C4-2B (cell line): ENCODE measurements at regions not wholly inside any gene's neighbourhood (a gene's known extent, or its start where the extent isn't known, plus 50 kb on each side); places are given as distances from the start of the nearest gene placed in this dataset.

Experiments
- H3K27ac ChIP-seq: fragments of 450-650 bp; 2 replicates; pipeline ENCODE4 v1.5.1; 2017
- ZFX ChIP-seq: fragments of 450-650 bp; IDR thresholded peaks from 2 replicates; pipeline ENCODE4 v1.6.1; 2017
- TF ChIP-seq, protein P1 (sequence below): fragments of 450-650 bp; conservative IDR thresholded peaks from 2 replicates; pipeline ENCODE4 v1.5.1; 2017; ENCODE audit warnings: mild to moderate bottlenecking

DNA sequence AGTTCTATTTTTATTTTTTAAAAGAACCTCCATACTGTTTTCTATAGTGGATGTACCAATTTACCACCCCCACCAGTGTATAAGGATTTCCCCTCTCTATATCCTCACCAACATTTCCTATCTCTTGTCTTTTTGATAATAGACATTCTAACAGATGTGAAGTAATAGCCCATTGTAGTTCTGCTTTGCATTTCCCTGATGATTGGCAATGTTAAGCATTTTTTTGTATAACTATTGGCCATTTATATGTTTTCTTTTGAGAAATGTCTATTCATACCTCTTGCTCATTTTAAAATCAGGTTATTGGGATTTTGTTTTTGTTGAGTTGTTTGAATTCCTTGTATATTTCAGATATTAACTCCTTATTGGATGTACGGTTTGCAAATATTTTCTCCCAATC lies 251.1 kb upstream of the HTR2C start:
- no peak for TF ChIP-seq ZFX
- TF ChIP-seq, protein P1, sequence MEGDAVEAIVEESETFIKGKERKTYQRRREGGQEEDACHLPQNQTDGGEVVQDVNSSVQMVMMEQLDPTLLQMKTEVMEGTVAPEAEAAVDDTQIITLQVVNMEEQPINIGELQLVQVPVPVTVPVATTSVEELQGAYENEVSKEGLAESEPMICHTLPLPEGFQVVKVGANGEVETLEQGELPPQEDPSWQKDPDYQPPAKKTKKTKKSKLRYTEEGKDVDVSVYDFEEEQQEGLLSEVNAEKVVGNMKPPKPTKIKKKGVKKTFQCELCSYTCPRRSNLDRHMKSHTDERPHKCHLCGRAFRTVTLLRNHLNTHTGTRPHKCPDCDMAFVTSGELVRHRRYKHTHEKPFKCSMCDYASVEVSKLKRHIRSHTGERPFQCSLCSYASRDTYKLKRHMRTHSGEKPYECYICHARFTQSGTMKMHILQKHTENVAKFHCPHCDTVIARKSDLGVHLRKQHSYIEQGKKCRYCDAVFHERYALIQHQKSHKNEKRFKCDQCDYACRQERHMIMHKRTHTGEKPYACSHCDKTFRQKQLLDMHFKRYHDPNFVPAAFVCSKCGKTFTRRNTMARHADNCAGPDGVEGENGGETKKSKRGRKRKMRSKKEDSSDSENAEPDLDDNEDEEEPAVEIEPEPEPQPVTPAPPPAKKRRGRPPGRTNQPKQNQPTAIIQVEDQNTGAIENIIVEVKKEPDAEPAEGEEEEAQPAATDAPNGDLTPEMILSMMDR: no peak
- H3K27ac ChIP-seq: no peak overlapping the region

DNA sequence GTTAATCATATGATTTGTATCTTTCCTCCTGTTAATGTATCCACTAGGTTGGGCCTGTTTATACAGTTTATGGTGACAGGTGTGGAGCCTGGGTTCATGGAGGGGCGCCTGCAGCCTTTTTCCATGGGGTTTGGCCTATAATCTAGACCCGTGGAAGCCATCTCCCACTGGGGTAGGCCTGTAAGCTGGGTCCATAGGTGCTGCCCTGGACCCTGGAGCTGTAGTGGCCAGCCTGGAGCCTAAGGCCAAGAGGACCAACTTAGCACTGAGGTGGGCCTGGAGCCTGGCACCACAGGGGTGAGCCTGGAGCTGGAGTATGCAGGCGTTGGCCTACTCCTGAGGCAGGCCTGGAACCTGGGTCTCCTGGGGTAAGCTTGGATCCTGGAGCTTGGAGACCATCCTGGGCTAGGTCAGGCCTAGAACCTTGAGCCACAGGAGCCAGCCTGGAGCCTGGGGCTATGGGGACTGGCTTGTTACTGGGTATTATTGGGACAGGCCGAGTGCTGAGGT lies 249.4 kb upstream of the HTR2C start:
- no peak overlapping the region for H3K27ac ChIP-seq
- TF ChIP-seq, protein P1: no peak
- TF ChIP-seq ZFX: no peak

DNA sequence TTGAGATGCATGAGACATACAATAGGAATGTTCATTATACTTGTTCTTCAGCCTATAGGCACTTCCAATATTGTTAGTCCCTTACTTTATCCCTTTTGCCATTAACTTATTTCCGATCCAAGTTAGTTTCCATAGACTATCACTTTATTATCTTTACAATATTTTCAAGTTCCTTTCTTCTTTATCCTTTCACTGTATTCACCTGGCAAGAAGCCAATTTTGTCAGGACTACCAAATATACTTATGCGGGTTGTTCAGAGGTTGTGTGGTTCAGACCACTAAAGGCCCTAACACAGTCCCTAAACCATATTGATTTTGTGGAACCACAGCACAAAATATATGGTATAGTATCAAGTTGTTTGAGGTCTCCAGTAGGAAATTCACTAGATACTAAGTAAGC lies 245.0 kb upstream of the HTR2C start:
- no peak for TF ChIP-seq ZFX
- TF ChIP-seq, protein P1: no peak
- H3K27ac ChIP-seq: no peak overlapping the region

DNA sequence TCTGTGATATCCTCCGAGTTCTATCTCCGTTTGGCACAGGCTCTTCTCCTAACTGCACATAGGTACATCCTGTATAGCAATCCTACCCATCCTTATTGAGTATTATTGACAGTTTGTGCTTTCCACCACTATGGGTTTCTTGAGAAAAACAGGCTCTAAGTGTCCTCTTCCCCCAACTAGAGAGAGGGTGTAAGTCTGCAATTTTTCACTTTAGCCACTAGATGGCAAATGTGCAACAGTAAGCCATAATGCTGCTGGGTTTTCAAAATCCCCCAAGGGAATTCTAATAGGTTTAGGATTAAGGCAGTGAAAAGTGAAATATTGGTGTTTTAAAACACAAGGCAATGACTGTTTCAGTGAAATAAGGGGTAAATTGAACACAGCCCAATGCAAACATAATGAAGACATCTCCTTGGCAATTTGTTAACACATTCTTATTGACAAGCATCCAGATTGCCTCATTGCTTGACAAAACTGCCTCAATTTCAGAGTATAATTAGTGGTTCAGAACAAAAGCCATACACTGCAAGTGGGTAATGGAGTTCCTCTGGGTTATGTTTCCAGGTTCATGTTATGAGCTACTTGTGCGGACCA lies 239.0 kb upstream of the HTR2C start:
- H3K27ac ChIP-seq: no peak overlapping the region
- TF ChIP-seq ZFX: no peak
- TF ChIP-seq, protein P1: peak; percentile 74

DNA sequence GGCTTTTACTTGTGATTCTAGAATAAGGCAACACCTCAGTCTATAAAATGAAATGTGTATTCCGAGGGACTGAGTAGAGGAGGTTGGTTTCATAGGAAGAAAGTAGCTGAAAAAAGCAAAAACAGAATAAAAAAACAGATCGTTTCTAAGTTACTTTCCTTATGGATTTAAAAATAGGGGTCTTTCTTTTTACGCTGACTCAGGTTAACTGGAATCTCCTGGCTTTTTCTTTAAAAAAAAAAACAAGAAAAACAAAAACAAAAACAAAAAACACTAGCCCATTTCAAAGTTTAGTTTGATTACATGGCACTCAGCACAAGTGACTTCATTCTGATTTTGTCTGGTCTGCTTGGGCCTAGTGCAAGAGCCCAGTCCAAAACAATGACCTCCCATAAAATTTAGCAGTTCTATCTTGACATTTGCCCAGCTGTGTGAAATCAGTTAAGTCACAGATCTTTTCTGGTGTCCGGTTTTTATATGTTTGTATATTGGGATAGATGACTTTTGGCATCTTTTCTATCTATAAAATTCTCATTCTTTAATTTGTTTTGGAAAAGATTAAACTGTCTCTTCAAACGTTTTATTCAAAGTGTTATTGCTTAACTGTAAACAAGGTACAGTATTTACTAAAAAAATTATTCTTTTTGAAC lies 222.7 kb upstream of the HTR2C start:
- no peak for TF ChIP-seq ZFX
- TF ChIP-seq, protein P1: no peak
- no peak overlapping the region for H3K27ac ChIP-seq

DNA sequence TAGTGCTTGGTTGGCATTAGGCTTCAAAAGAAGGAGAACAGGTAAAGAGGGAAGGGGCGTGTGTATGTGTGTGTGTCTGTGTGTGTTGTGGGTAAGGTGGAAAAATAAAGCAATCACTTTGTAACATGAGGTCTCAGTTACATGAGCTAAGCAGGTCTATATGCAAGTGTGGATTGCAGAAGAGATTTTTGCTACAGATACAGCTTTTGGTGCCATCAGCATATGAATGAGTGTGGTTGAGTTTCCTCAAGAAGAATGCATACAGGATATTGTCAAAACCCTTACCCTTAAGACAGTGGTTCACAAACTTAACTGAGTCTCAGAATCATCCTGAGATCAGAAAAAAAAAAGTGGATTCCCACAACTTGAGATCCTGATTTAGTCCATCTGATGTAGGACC lies 220.5 kb upstream of the HTR2C start:
- no peak for TF ChIP-seq ZFX
- TF ChIP-seq, protein P1: no peak
- no peak overlapping the region for H3K27ac ChIP-seq

DNA sequence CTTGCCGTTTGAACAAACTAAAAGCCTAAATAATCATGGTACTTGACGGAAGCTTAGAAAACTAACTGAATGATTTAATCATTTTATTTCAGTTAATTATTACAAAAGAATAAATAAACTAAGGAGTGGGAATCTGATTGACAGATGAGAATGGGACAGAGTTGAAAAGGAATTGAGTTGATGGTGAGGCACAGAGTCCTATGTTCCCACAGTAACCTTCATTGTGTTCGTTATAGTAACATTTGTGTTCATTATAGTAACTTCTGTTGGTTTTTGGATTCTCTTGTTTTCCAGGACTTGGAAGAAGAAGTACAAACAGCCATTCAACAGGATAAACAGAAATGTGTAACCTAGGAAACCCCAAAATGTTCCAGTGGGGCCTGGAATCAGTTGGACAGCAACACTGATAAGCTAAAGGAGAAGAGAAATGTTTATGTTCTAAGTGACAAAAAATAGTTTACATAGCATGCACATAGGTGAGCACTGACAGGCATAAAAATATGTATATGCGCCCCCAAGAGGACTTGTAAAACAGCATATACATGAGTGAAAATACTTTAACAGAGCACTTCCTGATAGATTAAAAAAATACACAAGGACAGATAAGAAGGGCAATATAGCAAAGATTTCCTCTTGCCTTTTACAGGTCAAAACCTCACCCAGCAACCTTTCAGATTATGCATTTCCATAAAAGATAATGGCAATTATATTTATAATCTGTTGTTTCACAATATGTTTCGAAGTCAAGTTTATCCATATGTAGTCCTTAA lies 218.6 kb upstream of the HTR2C start:
- no peak for TF ChIP-seq ZFX
- TF ChIP-seq, protein P1: no peak; the same call in 1 of the 2 replicates
- H3K27ac ChIP-seq: no peak overlapping the region
